Nucleus accumbens (tissue), 56 donors: ENCODE measurements at regions not wholly inside any gene's neighbourhood (a gene's known extent, or its start where the extent isn't known, plus 50 kb on each side); places are given as distances from the start of the nearest gene placed in this dataset.
"Not testable (repeated sequence)": the region's sequence is repeated elsewhere in the genome, so short reads cannot be mapped to it uniquely, and the experiment has no call there.

Experiments used
- DNase-seq, 56 donors: peaks; one replicate each; lab custom pipeline; 2025; lab: John Stamatoyannopoulos, UW

GRCh38 chr15:24733659-24734058 lies 58.1 kb downstream of the NPAP1 start:
- no peak for DNase-seq

GRCh38 chr15:24734396-24734795 lies 58.8 kb downstream of the NPAP1 start:
- DNase-seq = no peak

DNA sequence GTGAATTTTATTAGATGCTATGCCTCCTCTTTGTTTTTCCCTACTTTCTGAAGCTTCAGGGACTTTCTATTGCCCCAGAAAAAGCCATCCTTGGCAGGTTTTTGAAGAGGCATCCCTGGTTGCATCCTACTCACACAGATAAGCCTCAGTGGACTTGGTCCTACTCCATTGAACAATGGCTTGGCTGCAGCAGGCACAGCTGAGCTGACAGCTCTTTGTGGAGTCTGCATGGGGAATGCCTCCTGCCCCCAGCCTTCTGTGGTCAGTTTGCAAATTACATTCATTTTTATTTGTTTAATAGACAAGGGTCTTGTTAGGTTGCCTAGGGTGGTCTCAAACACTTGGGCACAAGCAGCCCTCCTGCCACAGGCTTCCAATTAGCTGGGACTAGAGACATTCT lies 69.7 kb downstream of the NPAP1 start:
- DNase-seq = no peak

- DNase-seq = no peak
These were observed 70.5 kb downstream of the NPAP1 start for GRCh38 chr15:24746094-24746493.

DNA sequence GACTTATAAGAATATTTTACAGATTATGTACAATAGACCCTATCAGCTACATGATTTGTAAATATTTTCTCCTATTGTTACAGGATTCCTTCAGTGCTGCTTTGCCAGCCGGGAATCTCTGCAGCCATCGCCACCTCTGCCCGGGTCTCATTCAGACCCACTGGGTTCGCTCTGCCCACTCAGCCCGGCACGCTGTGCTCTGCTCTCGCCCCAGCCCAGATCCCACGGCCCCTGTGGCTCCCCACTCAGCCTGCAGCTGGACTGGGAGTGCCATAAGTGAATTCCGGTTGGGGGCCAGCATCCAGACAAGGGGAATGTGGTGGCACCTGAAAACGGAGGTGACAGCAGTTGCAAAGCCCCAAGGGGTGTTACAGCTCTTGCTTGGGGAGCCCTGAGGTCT lies 71.8 kb downstream of the NPAP1 start:
- DNase-seq = no peak

DNA sequence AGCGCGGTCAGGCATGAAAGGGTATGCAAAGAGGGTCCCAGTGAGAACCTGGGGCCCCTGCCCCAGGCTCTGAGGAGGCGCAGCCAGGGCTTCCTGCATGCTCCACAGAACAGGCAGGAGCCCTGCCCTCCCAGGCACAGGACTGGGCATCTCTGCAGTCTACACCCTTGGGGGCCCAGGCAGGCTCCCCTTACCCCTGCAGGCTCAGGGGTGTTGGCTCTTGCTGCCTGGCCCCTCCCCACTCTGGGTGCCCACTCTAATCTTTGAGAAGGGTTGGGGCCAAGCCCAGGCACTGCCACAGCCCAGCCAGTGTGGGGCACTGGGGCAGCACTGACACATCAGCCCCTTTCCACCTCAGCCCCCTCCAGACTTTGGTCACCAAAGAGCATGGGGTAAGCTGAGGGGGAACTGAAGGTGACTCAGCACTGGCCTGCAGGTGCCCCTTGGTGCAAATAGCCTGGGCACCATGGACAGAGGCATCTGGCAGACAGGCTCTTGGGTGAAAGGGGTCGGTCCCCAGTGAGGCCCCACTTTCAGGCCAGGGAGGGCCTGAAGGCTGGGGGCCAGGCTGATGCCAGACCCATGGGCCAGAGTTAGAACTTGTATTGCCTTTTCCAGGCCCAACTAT lies 73.4 kb downstream of the NPAP1 start:
- no peak for DNase-seq

DNA sequence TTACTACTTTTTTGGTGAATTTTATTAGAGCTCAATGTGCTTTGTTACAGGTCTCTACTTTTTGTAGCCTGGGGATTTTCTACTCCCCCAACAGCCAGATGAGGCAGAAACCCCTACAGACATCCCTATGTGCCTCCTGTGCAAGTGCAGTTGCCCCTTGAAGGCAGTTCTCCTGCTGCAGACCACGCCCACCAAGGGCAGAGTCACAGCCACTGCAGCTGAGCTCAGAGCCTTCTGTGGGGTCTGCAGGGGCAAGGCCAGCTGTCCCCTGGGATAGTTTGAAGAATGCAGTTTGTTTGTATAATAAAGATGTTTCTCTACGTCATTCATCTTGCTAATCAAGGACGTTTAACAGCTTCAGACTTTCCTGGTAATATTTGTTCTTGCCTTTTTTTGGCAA lies 76.8 kb downstream of the NPAP1 start:
- DNase-seq = no peak

DNA sequence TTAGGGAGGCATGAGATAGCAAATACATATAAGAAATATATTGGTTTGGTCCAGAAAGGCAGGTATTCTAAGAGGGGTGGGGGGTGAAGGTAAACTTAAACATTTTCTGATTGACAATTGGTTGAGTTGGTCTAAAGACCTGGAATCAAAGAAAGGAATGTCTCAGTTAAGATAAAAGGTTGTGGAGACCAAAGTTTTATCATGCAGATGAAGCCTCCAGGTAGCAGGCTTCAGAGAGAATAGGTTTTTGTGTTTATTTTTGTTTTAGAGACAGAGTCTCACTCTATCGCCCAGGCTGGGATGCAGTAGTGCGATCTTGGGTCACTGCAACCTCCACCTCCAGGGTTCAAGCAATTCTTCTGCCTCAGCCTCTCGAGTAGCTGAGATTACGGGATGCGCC lies 80.5 kb downstream of the NPAP1 start:
- DNase-seq = no peak

DNA sequence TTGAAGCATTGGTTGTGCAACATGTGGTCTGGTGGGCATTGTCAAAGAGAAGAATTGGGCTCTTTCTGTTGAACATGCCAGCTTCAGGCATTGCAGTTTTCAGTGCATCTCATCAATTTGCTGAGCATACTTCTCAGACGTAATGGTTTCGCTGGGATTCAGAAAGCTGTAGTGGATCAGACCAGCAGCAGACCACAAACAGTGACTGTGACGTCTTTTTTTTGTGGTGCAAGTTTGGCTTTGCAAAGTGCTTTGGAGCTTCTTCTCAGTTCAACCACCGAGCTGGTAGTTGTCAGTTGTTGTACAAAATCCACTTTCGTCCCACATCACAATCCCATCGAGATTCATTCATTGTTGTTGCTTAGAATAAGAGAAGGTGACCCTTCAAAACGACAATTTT lies 84.5 kb downstream of the NPAP1 start:
- DNase-seq = no peak

DNA sequence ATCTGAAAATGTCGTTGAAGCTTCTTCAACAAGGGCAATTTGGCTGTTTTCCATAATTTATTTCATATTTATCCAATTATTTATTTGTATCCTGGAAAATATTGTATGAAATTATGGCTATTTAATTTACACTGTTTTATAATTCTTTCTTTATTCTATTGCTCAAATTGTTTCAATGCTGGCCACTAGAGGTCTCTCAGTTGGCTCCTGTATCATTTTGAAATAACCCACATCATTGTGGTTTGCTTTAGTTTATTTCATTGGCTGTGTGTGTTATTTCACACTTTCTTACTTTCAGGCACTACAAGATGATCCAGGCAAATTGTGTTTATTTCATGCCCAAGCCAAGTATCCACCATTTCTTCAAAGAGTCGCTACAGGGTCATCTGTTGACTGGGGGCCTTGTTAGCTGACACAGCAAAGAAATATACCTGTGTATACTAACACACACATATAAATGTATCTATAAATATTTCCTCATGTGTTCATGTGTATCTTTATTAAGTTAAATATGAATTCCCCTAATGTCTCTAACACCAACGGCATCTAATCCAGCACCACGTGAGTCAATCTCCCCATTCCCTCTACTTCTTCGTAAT lies 86.2 kb downstream of the NPAP1 start:
- DNase-seq = no peak

- DNase-seq = no peak
These were observed 88.3 kb downstream of the NPAP1 start for GRCh38 chr15:24763891-24764290.

DNA sequence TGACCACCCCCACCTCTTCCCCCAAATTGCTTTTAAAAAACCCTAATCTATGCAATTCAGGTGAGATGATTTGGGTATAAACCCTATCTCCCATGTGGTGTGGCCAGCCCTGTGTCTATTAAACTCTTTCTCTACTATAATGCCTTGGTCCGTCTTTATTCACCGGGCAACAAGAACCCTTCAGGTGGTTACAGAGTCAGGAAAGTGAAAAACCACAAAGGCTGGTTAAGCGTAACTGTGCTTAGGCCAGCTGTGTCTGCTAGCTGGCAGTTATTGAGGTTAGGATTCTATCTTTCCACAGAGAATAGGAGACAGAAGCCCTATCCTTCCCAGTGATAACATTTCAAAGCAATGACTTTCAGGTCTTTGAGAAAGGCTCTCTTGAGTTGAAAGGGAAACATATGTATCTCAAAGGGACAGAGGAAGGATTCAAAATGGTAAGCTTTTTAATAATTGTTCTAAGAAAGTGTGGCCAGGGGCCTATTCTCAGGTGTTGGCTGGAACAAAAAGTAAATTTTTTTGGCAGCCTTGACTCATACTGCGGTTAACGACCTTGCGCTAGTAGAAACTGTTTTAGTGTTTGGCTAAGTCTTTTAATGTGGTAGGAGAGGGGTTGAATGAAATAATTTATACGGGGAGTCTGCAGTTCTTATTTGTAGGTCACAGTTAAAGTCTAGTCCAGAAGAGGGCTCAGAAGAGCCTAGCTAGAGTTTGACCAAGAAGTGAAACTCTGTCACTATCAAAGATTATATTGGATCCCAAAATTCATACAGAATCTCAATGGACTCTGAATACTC lies 89.0 kb downstream of the NPAP1 start:
- DNase-seq = no peak

DNA sequence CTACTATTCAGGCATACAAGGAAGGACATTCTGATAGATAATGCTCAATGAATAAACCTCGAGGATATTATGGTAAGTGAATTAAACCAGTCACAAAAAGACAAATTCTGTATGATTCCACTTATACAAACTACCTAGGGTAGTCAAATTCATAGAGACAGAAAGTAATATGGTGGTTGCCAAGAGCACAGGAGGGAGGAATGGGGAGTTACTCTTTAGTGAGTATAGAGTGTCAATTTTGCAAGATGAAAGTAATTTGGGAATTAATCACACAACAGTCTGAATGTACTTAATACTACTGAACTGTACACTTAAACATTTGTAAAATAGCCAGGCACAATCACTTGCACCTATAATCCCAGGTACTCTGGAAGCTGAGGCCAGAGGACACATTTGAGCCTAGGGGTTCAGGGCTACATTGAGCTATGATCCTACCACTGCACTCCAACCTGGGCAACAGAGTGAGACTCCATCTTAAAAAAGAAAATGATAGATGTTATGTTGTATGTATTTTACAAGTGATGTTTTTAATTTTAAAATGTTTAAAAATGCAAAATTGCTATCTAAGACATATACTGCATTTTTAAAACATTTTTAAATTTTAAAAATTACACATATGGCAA lies 91.0 kb downstream of the NPAP1 start:
- DNase-seq = no peak

- no peak for DNase-seq
These were observed 96.7 kb downstream of the NPAP1 start for GRCh38 chr15:24772266-24772665.

DNA sequence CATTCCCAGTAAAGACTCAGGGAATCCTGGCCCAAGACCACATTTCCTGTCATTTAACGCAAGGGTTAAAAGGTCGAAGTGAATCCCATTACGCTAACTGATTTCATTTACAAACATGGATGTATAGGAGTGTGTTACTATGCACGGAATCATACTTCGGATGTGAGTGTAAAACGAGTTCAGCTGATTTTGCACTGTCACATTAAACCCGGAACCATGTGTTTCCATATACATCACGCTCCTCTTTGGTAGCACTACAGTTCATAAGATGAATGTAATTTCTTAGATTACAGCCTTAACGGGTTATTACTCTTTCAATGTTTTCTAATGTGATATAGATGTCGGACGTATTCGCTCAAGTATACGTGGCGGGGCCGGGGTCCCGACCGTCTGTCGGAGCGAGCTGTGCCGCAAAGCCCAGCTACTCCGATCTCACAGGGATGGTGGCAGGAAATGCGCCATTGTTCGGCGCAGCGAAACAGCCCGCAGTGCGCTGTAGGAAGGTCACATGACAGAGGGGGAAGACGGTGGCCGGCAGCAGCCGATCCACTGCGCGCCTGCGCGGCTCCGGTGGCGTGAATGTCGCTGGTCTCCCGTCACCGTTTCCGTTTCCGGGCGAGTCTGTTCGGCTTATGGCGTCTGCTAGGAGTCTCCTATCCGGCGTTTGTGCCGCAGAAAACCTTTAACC lies 97.3 kb downstream of the NPAP1 start:
- peak in 54 of 56 donors; percentile 16 to 86 (median 64) for DNase-seq

DNA sequence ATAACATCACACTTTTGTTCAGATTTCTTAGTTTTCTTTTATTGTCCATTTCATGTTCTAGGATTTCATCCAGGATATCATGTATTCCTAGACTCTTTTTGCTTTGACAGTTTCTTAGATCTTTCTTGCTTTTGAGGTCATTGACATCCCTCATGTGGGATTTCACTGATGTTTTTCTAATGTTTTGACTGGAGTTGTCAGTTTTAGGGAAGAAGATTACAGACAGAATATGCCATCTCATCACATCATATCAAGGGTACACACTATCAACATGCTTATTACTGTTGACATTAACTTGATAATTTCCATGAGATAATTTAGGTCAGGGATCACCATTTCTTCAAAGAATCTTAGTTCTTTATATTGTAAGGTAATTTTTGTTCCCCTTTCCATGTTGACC lies 101.7 kb downstream of the NPAP1 start:
- no peak for DNase-seq

DNA sequence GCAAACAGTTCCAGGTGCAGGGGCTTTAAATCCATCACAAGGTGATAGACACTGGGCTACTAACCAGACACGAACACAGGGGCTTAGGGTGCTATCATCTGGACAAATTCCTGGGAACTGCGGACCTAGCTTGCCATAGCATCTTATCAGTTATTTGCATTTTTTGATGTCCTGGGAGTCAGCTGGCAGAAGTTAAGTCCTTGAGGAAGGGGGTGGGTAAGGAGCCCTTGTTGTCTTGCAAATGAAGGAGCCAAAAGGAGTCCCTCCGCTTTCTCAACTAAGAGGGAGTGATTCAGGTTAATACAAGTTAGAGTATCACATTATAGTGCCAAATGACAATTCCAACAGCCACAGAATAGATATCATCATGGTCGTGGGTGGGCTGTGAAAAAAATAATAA lies 108.9 kb downstream of the NPAP1 start:
- no peak for DNase-seq

DNA sequence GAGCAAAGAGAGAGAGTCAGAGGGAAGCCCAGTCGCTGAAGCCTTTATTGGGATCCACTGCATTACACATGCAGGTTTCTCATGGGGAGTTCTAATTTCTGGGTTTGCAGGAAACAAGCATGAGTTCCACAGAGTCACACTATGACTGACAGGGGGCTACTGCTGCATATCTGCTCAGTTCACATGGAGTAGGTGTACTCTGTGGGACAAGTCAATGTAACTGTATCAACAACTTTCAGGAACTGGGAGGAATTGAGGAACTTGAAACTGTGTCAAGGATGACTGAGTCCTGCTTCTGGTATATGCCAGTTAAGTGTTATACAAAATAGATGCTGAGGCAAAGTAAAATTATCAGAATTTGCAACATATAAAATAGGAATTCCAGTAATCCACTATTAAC lies 110.8 kb downstream of the NPAP1 start:
- no peak for DNase-seq

DNA sequence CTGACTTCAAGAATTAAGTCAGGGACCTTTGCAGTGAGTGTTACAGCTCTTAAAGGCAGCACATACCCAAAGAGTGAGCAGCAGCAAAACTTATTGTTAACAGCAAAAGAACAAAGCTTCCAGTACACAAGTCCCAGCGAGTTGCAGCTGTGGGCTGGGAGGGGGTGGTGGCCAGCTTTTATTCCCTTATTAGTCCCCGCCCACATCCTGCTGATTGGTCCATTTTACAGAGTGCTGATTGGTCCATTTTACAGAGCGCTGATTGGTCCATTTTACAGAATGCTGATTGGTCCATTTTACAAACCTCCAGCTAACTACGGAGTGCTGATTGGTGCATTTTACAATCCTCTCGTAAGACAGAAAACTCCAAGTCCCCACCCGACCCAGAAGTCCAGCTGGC lies 127.0 kb downstream of the NPAP1 start:
- DNase-seq = not testable (repeated sequence)

- DNase-seq = no peak
These were observed 135.1 kb upstream of the SNRPN start for GRCh38 chr15:24819680-24820079.

DNA sequence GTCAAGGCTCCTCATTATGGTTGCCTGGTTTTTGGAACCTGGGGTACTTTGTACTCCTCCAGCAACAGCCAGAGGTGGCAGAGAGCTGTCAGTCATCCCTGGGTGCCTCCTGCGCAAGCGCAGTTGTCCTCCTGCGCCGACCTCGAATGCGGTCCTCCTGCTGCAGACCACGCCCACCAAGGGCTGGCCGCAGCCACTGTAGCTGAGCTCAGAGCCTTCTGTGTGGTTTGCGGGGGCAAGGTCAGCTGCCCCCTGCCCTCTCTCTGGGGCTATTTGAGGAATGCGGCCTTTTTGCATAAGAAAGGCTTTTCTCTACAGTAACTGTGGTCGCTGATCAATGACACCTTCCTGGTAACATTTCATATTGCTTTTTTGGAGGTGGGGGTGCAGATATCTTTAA lies 131.3 kb upstream of the SNRPN start:
- DNase-seq = peak in 51 of 56 donors; percentile 2 to 79 (median 37)
